ENCODE measurements at regions not wholly inside any gene's neighbourhood (a gene's known extent, or its start where the extent isn't known, plus 50 kb on each side); places are given as distances from the start of the nearest gene placed in this dataset.

- H4K12ac ChIP-seq (ENCODE audit: low read depth, low read length), result no peak overlapping the region
- no peak overlapping the region for H3K27ac ChIP-seq (ENCODE audit: low read depth, low read length)
- no peak overlapping the region for H2BK5ac ChIP-seq (ENCODE audit: low read depth, low read length, poor library complexity)
- whole genome bisulfite sequencing (ENCODE audit: extremely low coverage, insufficient coverage, insufficient read length), result no CpG with 5 or more reads among the region's 2 CpGs
- H3K79me1 ChIP-seq (ENCODE audit: low read length), result no peaks in the 10 kb centered on the region
- no peak overlapping the region for H3K4me2 ChIP-seq (ENCODE audit: low read length)
- no peaks in the 10 kb centered on the region for H3K4me1 ChIP-seq (ENCODE audit: control insufficient read depth in 1 of 2, insufficient read depth in 2 of 2, low read length in 2 of 2)
- H3K4ac ChIP-seq (ENCODE audit: low read depth, low read length), result no peak overlapping the region
- H3K14ac ChIP-seq (ENCODE audit: low read length), result no peak overlapping the region
- no peak for DNase-seq
- H4K8ac ChIP-seq (ENCODE audit: low read depth, low read length), result no peak overlapping the region
- no peak overlapping the region for H3K4me3 ChIP-seq (ENCODE audit: low read depth, low read length)
- H2BK120ac ChIP-seq (ENCODE audit: insufficient read depth, low read length, poor library complexity), result no peak overlapping the region
- H3K9ac ChIP-seq (ENCODE audit: low read length), result no peak overlapping the region
- no peak overlapping the region for H3K23ac ChIP-seq (ENCODE audit: low read length)
- H3K9me3 ChIP-seq (ENCODE audit: insufficient read depth, low read depth, low read length), result peaks cover 4% of the 10 kb centered on the region
- H3K27me3 ChIP-seq (ENCODE audit: insufficient read depth, low read length), result no peaks in the 10 kb centered on the region
- no peak overlapping the region for H3K18ac ChIP-seq (ENCODE audit: low read length)
- no peak overlapping the region for H4K91ac ChIP-seq (ENCODE audit: low read depth, low read length)
- H3K79me2 ChIP-seq (ENCODE audit: control insufficient read depth, insufficient read depth, low read length, poor library complexity), result no peaks in the 10 kb centered on the region
- no peaks in the 10 kb centered on the region for H3K36me3 ChIP-seq (ENCODE audit: control insufficient read depth in 1 of 2, insufficient read depth in 2 of 2, low read length in 2 of 2)
- H2AFZ ChIP-seq (ENCODE audit: insufficient read depth, low read length, poor library complexity), result no peak overlapping the region
- H2AK5ac ChIP-seq (ENCODE audit: low read length), result no peak overlapping the region
- H2BK12ac ChIP-seq (ENCODE audit: low read length), result no peak overlapping the region
Observed at GRCh38 chr7:23942032-23942431, 232.0 kb downstream of the STK31 start.

GRCh38 chr7:23944131-23944530, 234.1 kb downstream of the STK31 start:
- Histone ChIP-seq H3K4ac (ENCODE audit: low read depth, low read length) (no peak overlapping the region), H3K4me2 (ENCODE audit: low read length) (no peak overlapping the region), H3K4me1 (ENCODE audit: control insufficient read depth in 1 of 2, insufficient read depth in 2 of 2, low read length in 2 of 2) (no peaks in the 10 kb centered on the region), H3K9me3 (ENCODE audit: insufficient read depth, low read depth, low read length) (peaks cover 4% of the 10 kb centered on the region), H4K8ac (ENCODE audit: low read depth, low read length) (no peak overlapping the region), H2BK12ac (ENCODE audit: low read length) (no peak overlapping the region), H3K14ac (ENCODE audit: low read length) (no peak overlapping the region), H2BK120ac (ENCODE audit: insufficient read depth, low read length, poor library complexity) (no peak overlapping the region), H3K18ac (ENCODE audit: low read length) (no peak overlapping the region), H3K36me3 (ENCODE audit: control insufficient read depth in 1 of 2, insufficient read depth in 2 of 2, low read length in 2 of 2) (no peaks in the 10 kb centered on the region), H3K4me3 (ENCODE audit: low read depth, low read length) (no peak overlapping the region), H4K12ac (ENCODE audit: low read depth, low read length) (no peak overlapping the region), H2AFZ (ENCODE audit: insufficient read depth, low read length, poor library complexity) (no peak overlapping the region), H2AK5ac (ENCODE audit: low read length) (no peak overlapping the region), H3K9ac (ENCODE audit: low read length) (no peak overlapping the region), H4K91ac (ENCODE audit: low read depth, low read length) (no peak overlapping the region), H3K79me1 (ENCODE audit: low read length) (no peaks in the 10 kb centered on the region), H3K23ac (ENCODE audit: low read length) (no peak overlapping the region), H2BK5ac (ENCODE audit: low read depth, low read length, poor library complexity) (no peak overlapping the region), H3K79me2 (ENCODE audit: control insufficient read depth, insufficient read depth, low read length, poor library complexity) (no peaks in the 10 kb centered on the region), H3K27me3 (ENCODE audit: insufficient read depth, low read length) (no peaks in the 10 kb centered on the region), H3K27ac (ENCODE audit: low read depth, low read length) (no peak overlapping the region)
- no CpG with 5 or more reads among the region's 2 CpGs for WGBS (ENCODE audit: extremely low coverage, insufficient coverage, insufficient read length)
- no peak for DNase-seq

GRCh38 chr7:23945472-23945871, 235.5 kb downstream of the STK31 start:
- no peak overlapping the region for H4K91ac ChIP-seq (ENCODE audit: low read depth, low read length)
- H3K14ac ChIP-seq (ENCODE audit: low read length), result no peak overlapping the region
- H3K18ac ChIP-seq (ENCODE audit: low read length), result no peak overlapping the region
- H3K23ac ChIP-seq (ENCODE audit: low read length), result no peak overlapping the region
- no peak overlapping the region for H2BK12ac ChIP-seq (ENCODE audit: low read length)
- H3K9ac ChIP-seq (ENCODE audit: low read length), result no peak overlapping the region
- peaks cover 4% of the 10 kb centered on the region for H3K9me3 ChIP-seq (ENCODE audit: insufficient read depth, low read depth, low read length)
- no peak overlapping the region for H4K8ac ChIP-seq (ENCODE audit: low read depth, low read length)
- no peaks in the 10 kb centered on the region for H3K79me1 ChIP-seq (ENCODE audit: low read length)
- no peak overlapping the region for H2BK120ac ChIP-seq (ENCODE audit: insufficient read depth, low read length, poor library complexity)
- H4K12ac ChIP-seq (ENCODE audit: low read depth, low read length), result no peak overlapping the region
- no peak overlapping the region for H3K27ac ChIP-seq (ENCODE audit: low read depth, low read length)
- H3K36me3 ChIP-seq (ENCODE audit: control insufficient read depth in 1 of 2, insufficient read depth in 2 of 2, low read length in 2 of 2), result no peaks in the 10 kb centered on the region
- no peaks in the 10 kb centered on the region for H3K79me2 ChIP-seq (ENCODE audit: control insufficient read depth, insufficient read depth, low read length, poor library complexity)
- no peak overlapping the region for H2AFZ ChIP-seq (ENCODE audit: insufficient read depth, low read length, poor library complexity)
- no peak overlapping the region for H3K4me3 ChIP-seq (ENCODE audit: low read depth, low read length)
- H3K27me3 ChIP-seq (ENCODE audit: insufficient read depth, low read length), result no peaks in the 10 kb centered on the region
- no peak overlapping the region for H2AK5ac ChIP-seq (ENCODE audit: low read length)
- no peak overlapping the region for H3K4me2 ChIP-seq (ENCODE audit: low read length)
- no peak overlapping the region for H3K4ac ChIP-seq (ENCODE audit: low read depth, low read length)
- no peaks in the 10 kb centered on the region for H3K4me1 ChIP-seq (ENCODE audit: control insufficient read depth in 1 of 2, insufficient read depth in 2 of 2, low read length in 2 of 2)
- no peak for DNase-seq
- H2BK5ac ChIP-seq (ENCODE audit: low read depth, low read length, poor library complexity), result no peak overlapping the region

GRCh38 chr7:23955145-23955544, 245.1 kb downstream of the STK31 start:
- Histone ChIP-seq H3K4ac (ENCODE audit: low read depth, low read length) (no peak overlapping the region), H3K18ac (ENCODE audit: low read length) (no peak overlapping the region), H3K27ac (ENCODE audit: low read depth, low read length) (no peak overlapping the region), H2AK5ac (ENCODE audit: low read length) (no peak overlapping the region), H2AFZ (ENCODE audit: insufficient read depth, low read length, poor library complexity) (no peak overlapping the region), H3K79me1 (ENCODE audit: low read length) (no peaks in the 10 kb centered on the region), H3K4me1 (ENCODE audit: control insufficient read depth in 1 of 2, insufficient read depth in 2 of 2, low read length in 2 of 2) (peaks cover 3 to 5% of the 10 kb centered on the region in 2 experiments), H3K9me3 (ENCODE audit: insufficient read depth, low read depth, low read length) (no peaks in the 10 kb centered on the region), H2BK5ac (ENCODE audit: low read depth, low read length, poor library complexity) (no peak overlapping the region), H2BK120ac (ENCODE audit: insufficient read depth, low read length, poor library complexity) (no peak overlapping the region), H3K4me3 (ENCODE audit: low read depth, low read length) (no peak overlapping the region), H3K9ac (ENCODE audit: low read length) (no peak overlapping the region), H3K36me3 (ENCODE audit: control insufficient read depth in 1 of 2, insufficient read depth in 2 of 2, low read length in 2 of 2) (no peaks in the 10 kb centered on the region), H4K91ac (ENCODE audit: low read depth, low read length) (no peak overlapping the region), H3K79me2 (ENCODE audit: control insufficient read depth, insufficient read depth, low read length, poor library complexity) (no peaks in the 10 kb centered on the region), H4K8ac (ENCODE audit: low read depth, low read length) (no peak overlapping the region), H3K14ac (ENCODE audit: low read length) (no peak overlapping the region), H3K27me3 (ENCODE audit: insufficient read depth, low read length) (no peaks in the 10 kb centered on the region), H3K4me2 (ENCODE audit: low read length) (no peak overlapping the region), H4K12ac (ENCODE audit: low read depth, low read length) (no peak overlapping the region), H2BK12ac (ENCODE audit: low read length) (no peak overlapping the region), H3K23ac (ENCODE audit: low read length) (no peak overlapping the region)
- peak in 1 of 2 donors; percentile 28 for DNase-seq
